ENCODE measurements at regions not wholly inside any gene's neighbourhood (a gene's known extent, or its start where the extent isn't known, plus 50 kb on each side); places are given as distances from the start of the nearest gene placed in this dataset.

GRCh38 chr1:18553388-18553787 is 72.7 kb downstream of the KLHDC7A start (continued):
- TF ChIP-seq, protein P1, sequence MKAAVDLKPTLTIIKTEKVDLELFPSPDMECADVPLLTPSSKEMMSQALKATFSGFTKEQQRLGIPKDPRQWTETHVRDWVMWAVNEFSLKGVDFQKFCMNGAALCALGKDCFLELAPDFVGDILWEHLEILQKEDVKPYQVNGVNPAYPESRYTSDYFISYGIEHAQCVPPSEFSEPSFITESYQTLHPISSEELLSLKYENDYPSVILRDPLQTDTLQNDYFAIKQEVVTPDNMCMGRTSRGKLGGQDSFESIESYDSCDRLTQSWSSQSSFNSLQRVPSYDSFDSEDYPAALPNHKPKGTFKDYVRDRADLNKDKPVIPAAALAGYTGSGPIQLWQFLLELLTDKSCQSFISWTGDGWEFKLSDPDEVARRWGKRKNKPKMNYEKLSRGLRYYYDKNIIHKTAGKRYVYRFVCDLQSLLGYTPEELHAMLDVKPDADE (IDR thresholded peaks at IDR 0.05): no peak
- TF ChIP-seq REST (IDR thresholded peaks at IDR 0.05; ENCODE audit: unreplicated experiment): no peak
- no peak for TF ChIP-seq CREB1 (CRISPR knock-in tag; IDR thresholded peaks at IDR 0.05; ENCODE audit: low read depth)
- TF ChIP-seq EZH2phosphoT487 (IDR thresholded peaks at IDR 0.05; ENCODE audit: unreplicated experiment): no peak
- TF ChIP-seq, protein P2, sequence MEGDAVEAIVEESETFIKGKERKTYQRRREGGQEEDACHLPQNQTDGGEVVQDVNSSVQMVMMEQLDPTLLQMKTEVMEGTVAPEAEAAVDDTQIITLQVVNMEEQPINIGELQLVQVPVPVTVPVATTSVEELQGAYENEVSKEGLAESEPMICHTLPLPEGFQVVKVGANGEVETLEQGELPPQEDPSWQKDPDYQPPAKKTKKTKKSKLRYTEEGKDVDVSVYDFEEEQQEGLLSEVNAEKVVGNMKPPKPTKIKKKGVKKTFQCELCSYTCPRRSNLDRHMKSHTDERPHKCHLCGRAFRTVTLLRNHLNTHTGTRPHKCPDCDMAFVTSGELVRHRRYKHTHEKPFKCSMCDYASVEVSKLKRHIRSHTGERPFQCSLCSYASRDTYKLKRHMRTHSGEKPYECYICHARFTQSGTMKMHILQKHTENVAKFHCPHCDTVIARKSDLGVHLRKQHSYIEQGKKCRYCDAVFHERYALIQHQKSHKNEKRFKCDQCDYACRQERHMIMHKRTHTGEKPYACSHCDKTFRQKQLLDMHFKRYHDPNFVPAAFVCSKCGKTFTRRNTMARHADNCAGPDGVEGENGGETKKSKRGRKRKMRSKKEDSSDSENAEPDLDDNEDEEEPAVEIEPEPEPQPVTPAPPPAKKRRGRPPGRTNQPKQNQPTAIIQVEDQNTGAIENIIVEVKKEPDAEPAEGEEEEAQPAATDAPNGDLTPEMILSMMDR (conservative IDR thresholded peaks at IDR 0.05; ENCODE audit: low read depth in 2 of 2): no peak
- no peak for TF ChIP-seq ZNF114 (CRISPR knock-in tag; IDR thresholded peaks at IDR 0.05)

DNA sequence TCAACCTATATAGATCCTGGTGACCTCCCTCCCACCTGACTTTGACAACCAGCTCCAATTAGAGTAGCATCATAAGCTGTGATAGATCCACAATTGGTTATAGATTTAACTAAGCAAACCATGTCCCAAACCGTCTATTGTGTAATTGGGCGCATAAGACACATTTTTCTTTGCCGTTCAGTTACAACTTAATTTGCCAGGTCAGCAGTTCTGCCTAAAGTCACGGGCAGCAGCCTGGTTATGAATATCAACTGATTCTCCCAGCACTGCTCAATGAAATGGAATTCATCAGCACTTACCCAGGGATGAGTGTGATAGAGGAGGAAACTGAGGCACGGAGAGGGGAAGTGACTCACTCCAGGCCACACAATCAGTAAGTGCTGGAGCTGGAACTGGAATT is 73.4 kb downstream of the KLHDC7A start:
- no peaks in the 10 kb centered on the region; the same call in 2 of the 3 replicates for H3K9me3 Mint-ChIP-seq
- peaks cover 25% of the 10 kb centered on the region for H3K4me1 Mint-ChIP-seq
- no peak overlapping the region for H3K4me2 ChIP-seq
- H3K4me3 ChIP-seq: no peak overlapping the region
- peaks cover 17% of the 10 kb centered on the region for H3K4me1 ChIP-seq (ENCODE audit: insufficient read depth)
- H3K27ac ChIP-seq (ENCODE audit: low read depth): no peak overlapping the region
- no peak overlapping the region for H3K27ac Mint-ChIP-seq
- DNase-seq (ENCODE audit: low spot score) (no peak), ATAC-seq (no peak)
- H3K9me2 ChIP-seq (ENCODE audit: insufficient read depth): no peaks in the 10 kb centered on the region
- TF ChIP-seq ZNF114 (CRISPR knock-in tag; IDR thresholded peaks at IDR 0.05): no peak
- TF ChIP-seq EZH2 (IDR thresholded peaks at IDR 0.05; ENCODE audit: low read depth, unreplicated experiment): no peak
- no peaks in the 10 kb centered on the region for H3K79me2 ChIP-seq (replicated peaks; ENCODE audit: insufficient read depth)
- no peaks in the 10 kb centered on the region for H3K36me3 ChIP-seq (ENCODE audit: insufficient read depth)
- H3K27me3 ChIP-seq (ENCODE audit: insufficient read depth): peaks cover 2% of the 10 kb centered on the region
- no peak overlapping the region for H2AFZ ChIP-seq
- peaks cover 31% of the 10 kb centered on the region for H3K27me3 Mint-ChIP-seq (ENCODE audit: insufficient read depth, low read depth, poor library complexity)
- H4K20me1 ChIP-seq (replicated peaks; ENCODE audit: insufficient read depth): no peaks in the 10 kb centered on the region
- H3K36me3 Mint-ChIP-seq (ENCODE audit: low read depth): no peaks in the 10 kb centered on the region
- no peaks in the 10 kb centered on the region; the same call in 1 of the 2 replicates for H3F3A ChIP-seq (replicated peaks; ENCODE audit: low read depth)
- no peak overlapping the region for H3K4me3 Mint-ChIP-seq
